ENCODE measurements at regions not wholly inside any gene's neighbourhood (a gene's known extent, or its start where the extent isn't known, plus 50 kb on each side); places are given as distances from the start of the nearest gene placed in this dataset.

- DNase-seq (ENCODE audit: low read depth, low spot score), result no peak
- Histone ChIP-seq H3K9me3 (ENCODE audit: control insufficient read depth, low read depth, low read length) (no peaks in the 10 kb centered on the region), H3K36me3 (ENCODE audit: control insufficient read depth in 2 of 2, extremely low read depth in 1 of 2, insufficient read depth in 2 of 2, low read length in 2 of 2) (no peaks in the 10 kb centered on the region), H3K4me2 (ENCODE audit: control insufficient read depth, extremely low read depth, insufficient read depth, low read depth, low read length) (no peak overlapping the region), H4K20me1 (ENCODE audit: control insufficient read depth, extremely low read depth, insufficient read depth, low read length) (no peaks in the 10 kb centered on the region), H2AFZ (ENCODE audit: control insufficient read depth, low read length) (no peak overlapping the region), H3K9ac (ENCODE audit: control insufficient read depth, extremely low read depth, insufficient read depth, low read length) (no peak overlapping the region), H3K79me2 (ENCODE audit: control insufficient read depth, insufficient read depth, low read length) (no peaks in the 10 kb centered on the region), H3K27me3 (ENCODE audit: control insufficient read depth, extremely low read depth, insufficient read depth, low read length) (no peaks in the 10 kb centered on the region), H3K9me1 (ENCODE audit: control insufficient read depth, extremely low read depth, insufficient read depth, low read length) (no peaks in the 10 kb centered on the region), H3K4me1 (ENCODE audit: control insufficient read depth, extremely low read depth, insufficient read depth, low read length) (no peaks in the 10 kb centered on the region), H3K4me3 (ENCODE audit: control insufficient read depth in 2 of 3, extremely low read depth in 1 of 3, insufficient read depth in 2 of 3, low read depth in 1 of 3, low read length in 3 of 3) (no peak overlapping the region), H3K27ac (ENCODE audit: control insufficient read depth, insufficient read depth, low read length) (no peak overlapping the region)
- FAIRE-seq, result no peak
- dilution Hi-C loops (cut with MboI; ENCODE audit: extremely low pct_ligation_motif_present, low sequenced_read_pairs), result no loop called here
- TF ChIP-seq EZH2 (IDR thresholded peaks at IDR 0.05; ENCODE audit: low read length) (no peak), CTCF (optimal IDR thresholded peaks at IDR 0.05 in 1 of 3, IDR thresholded peaks at IDR 0.05 in 1 of 3, conservative IDR thresholded peaks at IDR 0.05 in 1 of 3; ENCODE audit: extremely low read depth in 1 of 3, insufficient read depth in 2 of 3, low read length in 3 of 3) (no peak)
These were observed 71.7 kb upstream of the SIM2 start for GRCh38 chr21:36627242-36627641.

- TF ChIP-seq CTCF (optimal IDR thresholded peaks at IDR 0.05 in 1 of 3, IDR thresholded peaks at IDR 0.05 in 1 of 3, conservative IDR thresholded peaks at IDR 0.05 in 1 of 3; ENCODE audit: extremely low read depth in 1 of 3, insufficient read depth in 2 of 3, low read length in 3 of 3) (no peak), EZH2 (IDR thresholded peaks at IDR 0.05; ENCODE audit: low read length) (no peak)
- Histone ChIP-seq H3K36me3 (ENCODE audit: control insufficient read depth in 2 of 2, extremely low read depth in 1 of 2, insufficient read depth in 2 of 2, low read length in 2 of 2) (no peaks in the 10 kb centered on the region), H3K4me2 (ENCODE audit: control insufficient read depth, extremely low read depth, insufficient read depth, low read depth, low read length) (no peak overlapping the region), H3K4me1 (ENCODE audit: control insufficient read depth, extremely low read depth, insufficient read depth, low read length) (no peaks in the 10 kb centered on the region), H3K79me2 (ENCODE audit: control insufficient read depth, insufficient read depth, low read length) (no peaks in the 10 kb centered on the region), H4K20me1 (ENCODE audit: control insufficient read depth, extremely low read depth, insufficient read depth, low read length) (no peaks in the 10 kb centered on the region), H3K9ac (ENCODE audit: control insufficient read depth, extremely low read depth, insufficient read depth, low read length) (no peak overlapping the region), H2AFZ (ENCODE audit: control insufficient read depth, low read length) (no peak overlapping the region), H3K9me3 (ENCODE audit: control insufficient read depth, low read depth, low read length) (no peaks in the 10 kb centered on the region), H3K4me3 (ENCODE audit: control insufficient read depth in 2 of 3, extremely low read depth in 1 of 3, insufficient read depth in 2 of 3, low read depth in 1 of 3, low read length in 3 of 3) (no peak overlapping the region), H3K27ac (ENCODE audit: control insufficient read depth, insufficient read depth, low read length) (no peak overlapping the region), H3K27me3 (ENCODE audit: control insufficient read depth, extremely low read depth, insufficient read depth, low read length) (no peaks in the 10 kb centered on the region), H3K9me1 (ENCODE audit: control insufficient read depth, extremely low read depth, insufficient read depth, low read length) (no peaks in the 10 kb centered on the region)
- dilution Hi-C loops (cut with MboI; ENCODE audit: extremely low pct_ligation_motif_present, low sequenced_read_pairs), result no loop called here
- no peak for DNase-seq (ENCODE audit: low read depth, low spot score)
- FAIRE-seq, result no peak
These were observed 70.8 kb upstream of the SIM2 start for GRCh38 chr21:36628106-36628505.

Data from keratinocyte (primary cell).